ENCODE measurements at regions not wholly inside any gene's neighbourhood (a gene's known extent, or its start where the extent isn't known, plus 50 kb on each side); places are given as distances from the start of the nearest gene placed in this dataset.
"Not testable (repeated sequence)": the region's sequence is repeated elsewhere in the genome, so short reads cannot be mapped to it uniquely, and the experiment has no call there.

DNA sequence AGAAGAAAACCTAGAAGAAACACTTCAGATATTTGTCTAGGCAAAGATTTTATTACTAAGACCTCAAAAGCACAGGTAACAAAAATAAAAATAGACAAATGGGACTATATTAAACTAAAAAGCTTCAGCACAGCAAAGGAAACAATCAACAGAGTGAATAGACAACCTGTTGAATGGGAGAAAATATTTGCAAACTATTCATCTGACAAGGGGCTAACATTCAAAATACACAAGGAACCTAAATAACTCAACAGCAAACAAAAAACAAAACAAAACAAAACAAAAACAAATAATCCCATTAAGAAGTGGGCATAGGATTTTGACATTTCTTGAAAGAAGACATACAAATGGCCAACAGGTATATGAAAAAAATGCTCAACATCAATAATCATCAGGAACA lies 192.7 kb upstream of the ZCCHC13 start:
- peaks cover 0 to 6% of the 10 kb centered on the region in 2 donors for H3K36me3 ChIP-seq
- ATAC-seq (no peak), DNase-seq (no peak)
- in situ Hi-C loops (cut with MboI; ENCODE audit: low sequenced_read_pairs in 4 of 4), result no loop called here
- H3K4me1 ChIP-seq, result no peaks in the 10 kb centered on the region
- intact Hi-C loops (cut with DNase I; ENCODE audit: low total_unique reads), result no loop called here
- H3K27ac ChIP-seq, result no peak overlapping the region
- no peaks in the 10 kb centered on the region for H3K9me3 ChIP-seq
- no peaks in the 10 kb centered on the region for H3K27me3 ChIP-seq
- H3K4me3 ChIP-seq, result no peak overlapping the region
- no peak for TF ChIP-seq POLR2A (IDR thresholded peaks at IDR 0.05)
- TF ChIP-seq, protein P1, sequence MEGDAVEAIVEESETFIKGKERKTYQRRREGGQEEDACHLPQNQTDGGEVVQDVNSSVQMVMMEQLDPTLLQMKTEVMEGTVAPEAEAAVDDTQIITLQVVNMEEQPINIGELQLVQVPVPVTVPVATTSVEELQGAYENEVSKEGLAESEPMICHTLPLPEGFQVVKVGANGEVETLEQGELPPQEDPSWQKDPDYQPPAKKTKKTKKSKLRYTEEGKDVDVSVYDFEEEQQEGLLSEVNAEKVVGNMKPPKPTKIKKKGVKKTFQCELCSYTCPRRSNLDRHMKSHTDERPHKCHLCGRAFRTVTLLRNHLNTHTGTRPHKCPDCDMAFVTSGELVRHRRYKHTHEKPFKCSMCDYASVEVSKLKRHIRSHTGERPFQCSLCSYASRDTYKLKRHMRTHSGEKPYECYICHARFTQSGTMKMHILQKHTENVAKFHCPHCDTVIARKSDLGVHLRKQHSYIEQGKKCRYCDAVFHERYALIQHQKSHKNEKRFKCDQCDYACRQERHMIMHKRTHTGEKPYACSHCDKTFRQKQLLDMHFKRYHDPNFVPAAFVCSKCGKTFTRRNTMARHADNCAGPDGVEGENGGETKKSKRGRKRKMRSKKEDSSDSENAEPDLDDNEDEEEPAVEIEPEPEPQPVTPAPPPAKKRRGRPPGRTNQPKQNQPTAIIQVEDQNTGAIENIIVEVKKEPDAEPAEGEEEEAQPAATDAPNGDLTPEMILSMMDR (IDR thresholded peaks at IDR 0.05 in 4 of 5, conservative IDR thresholded peaks at IDR 0.05 in 1 of 5), result no peak

DNA sequence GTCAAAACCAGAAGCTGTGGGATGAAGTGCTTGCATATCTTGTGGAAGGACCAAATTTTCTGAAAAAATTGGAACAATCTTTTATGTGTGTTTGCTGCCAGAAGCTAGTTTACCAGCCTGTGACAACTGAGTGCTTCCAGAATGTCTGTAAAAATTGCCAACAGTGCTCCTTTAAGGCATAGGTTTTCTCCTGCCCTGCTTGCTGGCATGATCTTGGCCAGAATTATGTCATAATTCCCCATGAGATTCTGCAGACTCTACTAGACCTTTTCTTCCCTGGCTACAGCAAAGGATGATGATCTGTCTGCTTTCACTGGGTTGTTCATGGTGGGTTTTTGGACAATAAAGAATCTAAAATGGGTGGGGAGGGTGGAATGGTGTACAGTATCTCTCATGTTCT lies 196.3 kb upstream of the ZCCHC13 start:
- in situ Hi-C loops (cut with MboI; ENCODE audit: low sequenced_read_pairs in 4 of 4), result no loop called here
- Histone ChIP-seq H3K4me3 (no peak overlapping the region), H3K9me3 (no peaks in the 10 kb centered on the region), H3K4me1 (no peaks in the 10 kb centered on the region), H3K27ac (no peak overlapping the region), H3K36me3 (peaks cover 0 to 6% of the 10 kb centered on the region in 2 donors), H3K27me3 (no peaks in the 10 kb centered on the region)
- no peak for DNase-seq
- intact Hi-C loops (cut with DNase I; ENCODE audit: low total_unique reads), result no loop called here
- TF ChIP-seq POLR2A (IDR thresholded peaks at IDR 0.05), result no peak
- TF ChIP-seq, protein P1 (IDR thresholded peaks at IDR 0.05 in 4 of 5, conservative IDR thresholded peaks at IDR 0.05 in 1 of 5), result no peak
- ATAC-seq, result no peak

DNA sequence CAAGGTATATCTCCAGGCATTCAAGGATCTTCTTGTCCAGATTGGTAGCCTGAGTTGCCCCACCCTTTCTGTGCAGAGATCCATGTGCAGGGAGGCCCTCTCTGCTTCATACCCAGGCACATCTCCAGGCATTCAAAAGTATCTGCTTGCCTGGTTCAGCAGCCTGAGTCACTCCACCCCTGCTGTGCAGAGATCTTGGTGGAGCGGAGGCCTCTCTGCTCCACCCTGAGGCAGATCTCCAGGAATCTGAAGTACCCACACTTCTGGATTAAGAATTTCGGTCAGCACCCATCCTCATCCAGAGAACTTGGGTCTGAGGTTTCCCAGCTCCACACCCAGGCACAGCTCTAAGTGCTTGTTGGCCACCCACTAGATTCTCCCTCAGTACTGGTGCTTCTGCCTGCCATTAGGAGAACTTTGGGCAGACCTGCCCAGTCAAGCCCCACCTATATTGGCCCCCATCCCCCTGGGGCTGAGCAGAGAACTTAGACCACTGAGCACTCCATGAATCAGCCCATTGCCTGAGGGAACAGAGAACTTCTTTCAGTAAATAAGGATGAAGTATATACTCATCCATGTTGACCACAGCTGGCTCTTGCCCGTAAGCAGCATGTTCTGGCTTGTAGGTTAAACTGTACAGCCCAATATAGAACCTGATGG lies 199.5 kb upstream of the ZCCHC13 start:
- intact Hi-C loops (cut with DNase I; ENCODE audit: low total_unique reads), result no loop called here
- in situ Hi-C loops (cut with MboI; ENCODE audit: low sequenced_read_pairs in 4 of 4), result no loop called here
- DNase-seq (no peak), ATAC-seq (no peak)
- no peaks in the 10 kb centered on the region for H3K4me1 ChIP-seq
- TF ChIP-seq, protein P1 (IDR thresholded peaks at IDR 0.05 in 4 of 5, conservative IDR thresholded peaks at IDR 0.05 in 1 of 5), result no peak
- TF ChIP-seq POLR2A (IDR thresholded peaks at IDR 0.05), result no peak
- no peaks in the 10 kb centered on the region for H3K27me3 ChIP-seq
- no peaks in the 10 kb centered on the region for H3K36me3 ChIP-seq
- no peaks in the 10 kb centered on the region for H3K9me3 ChIP-seq
- no peak overlapping the region for H3K4me3 ChIP-seq
- H3K27ac ChIP-seq, result no peak overlapping the region

DNA sequence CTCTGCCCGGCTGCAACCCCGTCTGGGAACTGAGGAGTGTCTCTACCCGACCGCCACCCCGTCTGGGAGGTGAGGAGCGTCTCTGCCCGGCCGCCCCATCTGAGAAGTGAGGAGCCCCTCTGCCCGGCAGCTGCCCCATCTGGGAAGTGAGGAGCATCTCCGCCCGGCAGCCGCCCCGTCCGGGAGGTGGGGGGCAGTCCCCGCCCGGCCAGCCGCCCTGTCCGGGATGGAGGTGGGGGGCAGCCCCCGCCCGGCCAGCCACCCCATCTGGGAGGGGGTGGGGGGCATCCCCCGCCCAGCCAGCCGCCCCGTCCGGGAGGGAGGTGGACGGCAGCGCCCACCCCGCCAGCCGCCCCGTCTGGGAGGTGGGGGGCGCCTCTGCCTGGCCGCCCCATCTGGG lies 205.6 kb upstream of the ZCCHC13 start:
- H3K4me1 ChIP-seq; H3K27ac ChIP-seq; H3K27me3 ChIP-seq; H3K4me3 ChIP-seq; intact Hi-C loops (cut with DNase I; ENCODE audit: low total_unique reads); in situ Hi-C loops (cut with MboI; ENCODE audit: low sequenced_read_pairs in 4 of 4); H3K36me3 ChIP-seq; ATAC-seq; H3K9me3 ChIP-seq; DNase-seq: not testable (repeated sequence)

DNA sequence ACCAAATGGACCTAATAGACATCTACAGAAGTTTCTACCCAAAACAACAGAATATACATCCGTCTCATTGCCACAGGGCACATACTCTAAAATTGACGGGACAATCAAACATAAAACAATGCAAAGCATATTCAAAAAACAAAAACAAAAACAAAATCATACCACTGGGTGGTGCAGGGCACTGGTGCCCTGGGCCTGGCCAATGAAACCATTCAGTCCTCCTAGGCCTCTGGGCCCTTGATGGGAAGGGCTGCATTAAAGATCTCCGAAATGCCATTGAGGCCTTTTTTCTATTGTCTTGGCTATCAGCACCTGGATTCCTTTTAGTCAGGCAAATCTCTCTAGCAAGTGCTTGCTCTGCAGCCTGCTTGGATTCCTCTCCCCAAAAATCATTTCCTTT lies 213.9 kb upstream of the ZCCHC13 start:
- intact Hi-C loops (cut with DNase I; ENCODE audit: low total_unique reads) (no loop called here), in situ Hi-C loops (cut with MboI; ENCODE audit: low sequenced_read_pairs in 4 of 4) (no loop called here)
- DNase-seq, result no peak
- Histone ChIP-seq H3K27ac (no peak overlapping the region), H3K27me3 (no peaks in the 10 kb centered on the region), H3K4me3 (no peak overlapping the region), H3K36me3 (no peaks in the 10 kb centered on the region), H3K4me1 (no peaks in the 10 kb centered on the region), H3K9me3 (no peaks in the 10 kb centered on the region)
- ATAC-seq, result no peak
- TF ChIP-seq, protein P1 (IDR thresholded peaks at IDR 0.05 in 4 of 5, conservative IDR thresholded peaks at IDR 0.05 in 1 of 5), result no peak
- no peak for TF ChIP-seq POLR2A (IDR thresholded peaks at IDR 0.05)
